Mucosa of descending colon (tissue), 3 donors: ENCODE measurements at regions not wholly inside any gene's neighbourhood (a gene's known extent, or its start where the extent isn't known, plus 50 kb on each side); places are given as distances from the start of the nearest gene placed in this dataset.

ENCODE experiments used
- ATAC-seq: fragments of 200-7000 bp; cut with Tn5 transposase; one replicate; pipeline ENCODE4 v1.9.1; 2020; ENCODE audit warnings: mild to moderate bottlenecking, moderate library complexity
- DNase-seq, 3 donors: peaks; one replicate each; pipeline ENCODE4 v3.0.0-alpha.2; 2020
- H3K36me3 ChIP-seq: fragments of 200-600 bp; one replicate; pipeline ENCODE4 v1.8.0; 2021; ENCODE audit warnings: low read depth, mild to moderate bottlenecking
- H3K4me1 ChIP-seq: fragments of 200-600 bp; one replicate; pipeline ENCODE4 v1.8.0; 2021; ENCODE audit warnings: low read depth, mild to moderate bottlenecking
- H3K4me3 ChIP-seq: fragments of 200-600 bp; one replicate; pipeline ENCODE4 v1.8.0; 2021; ENCODE audit warnings: mild to moderate bottlenecking
- H3K9me3 ChIP-seq: fragments of 200-600 bp; one replicate; pipeline ENCODE4 v1.8.0; 2021; ENCODE audit warnings: mild to moderate bottlenecking
- CTCF ChIP-seq: fragments of 200-600 bp; IDR thresholded peaks from one replicate; pipeline ENCODE4 v1.8.0; 2022; ENCODE audit warnings: antibody characterized with exemption, mild to moderate bottlenecking
- intact Hi-C, 2 donors: fragments of 100-400 bp; cut with DNase I in 1 of 2; cut with micrococcal nuclease in 1 of 2; formaldehyde crosslinking; loops; one replicate each; pipeline versions ENCODE4 v1.11.0 to v1.11.1; 2022; cut with DNase I, micrococcal nuclease
- donor health status: DM: no; HTN: no; CAD: no; lungs with moderate emphysema.
- donor health status: DM: no; HTN: no; CAD: no.
- donor health status: DM: no; HTN: yes; CAD: no.

- intact Hi-C loops = no loop called here
- TF ChIP-seq CTCF = no peak
- ATAC-seq = no peak
- DNase-seq = no peak
- Histone ChIP-seq H3K36me3 (no peaks in the 10 kb centered on the region), H3K4me3 (no peak overlapping the region), H3K4me1 (no peaks in the 10 kb centered on the region), H3K9me3 (no peaks in the 10 kb centered on the region)
Observed at GRCh38 chr1:56171670-56172069, 407.7 kb downstream of the PLPP3 start.

- no peaks in the 10 kb centered on the region for H3K9me3 ChIP-seq
- ATAC-seq (no peak), DNase-seq (no peak)
- no peaks in the 10 kb centered on the region for H3K36me3 ChIP-seq
- no peak for TF ChIP-seq CTCF
- intact Hi-C loops = no loop called here
- H3K4me3 ChIP-seq = no peak overlapping the region
- no peaks in the 10 kb centered on the region for H3K4me1 ChIP-seq
Observed at GRCh38 chr1:56170784-56171320, 408.5 kb downstream of the PLPP3 start.

GRCh38 chr1:56169856-56170255 lies 409.5 kb downstream of the PLPP3 start:
- Histone ChIP-seq H3K4me1 (no peaks in the 10 kb centered on the region), H3K36me3 (no peaks in the 10 kb centered on the region), H3K4me3 (no peak overlapping the region), H3K9me3 (no peaks in the 10 kb centered on the region)
- TF ChIP-seq CTCF = no peak
- DNase-seq (no peak), ATAC-seq (no peak)
- intact Hi-C loops = no loop called here

GRCh38 chr1:56168176-56168575 lies 411.2 kb downstream of the PLPP3 start:
- intact Hi-C loops = no loop called here
- ATAC-seq = no peak

GRCh38 chr1:56167596-56167995 lies 411.8 kb downstream of the PLPP3 start:
- intact Hi-C loops = no loop called here

More at GRCh38 chr1:56168176-56168575, 411.2 kb downstream of the PLPP3 start:
- Histone ChIP-seq H3K4me3 (no peak overlapping the region), H3K4me1 (no peaks in the 10 kb centered on the region), H3K9me3 (no peaks in the 10 kb centered on the region), H3K36me3 (no peaks in the 10 kb centered on the region)
- no peak for TF ChIP-seq CTCF
- DNase-seq = no peak

More at GRCh38 chr1:56167596-56167995, 411.8 kb downstream of the PLPP3 start:
- no peaks in the 10 kb centered on the region for H3K9me3 ChIP-seq
- no peaks in the 10 kb centered on the region for H3K36me3 ChIP-seq
- no peaks in the 10 kb centered on the region for H3K4me1 ChIP-seq
- H3K4me3 ChIP-seq = no peak overlapping the region
- TF ChIP-seq CTCF = no peak
- DNase-seq (no peak), ATAC-seq (no peak)
